Thyroid gland (tissue), 4 donors: ENCODE measurements at regions not wholly inside any gene's neighbourhood (a gene's known extent, or its start where the extent isn't known, plus 50 kb on each side); places are given as distances from the start of the nearest gene placed in this dataset.

ENCODE experiments used
- DNase-seq, 2 donors: peaks; one replicate each; pipeline ENCODE4 v3.0.0-alpha.2; 2019
- H3K27ac ChIP-seq, 3 donors: fragments of 200-600 bp; sonication (generic); 1 replicate in 2 of 3; 2 replicates in 1 of 3; pipeline ENCODE4 v1.5.1; 2016 to 2019; ENCODE audit warnings: mild to moderate bottlenecking in 1 of 3, moderate library complexity in 1 of 3
- H3K27me3 ChIP-seq: fragments of 200-600 bp; sonication (generic); one replicate; pipeline ENCODE4 v1.5.1; 2019
- H3K36me3 ChIP-seq, 2 donors: fragments of 200-600 bp; sonication (generic); one replicate each; pipeline ENCODE4 v1.5.1; 2016 to 2019
- H3K4me1 ChIP-seq, 2 donors: fragments of 200-600 bp; sonication (generic); one replicate each; pipeline ENCODE4 v1.5.1; 2017 to 2019
- H3K4me3 ChIP-seq, 3 donors: fragments of 200-600 bp; sonication (generic); replicated peaks in 1 of 3; 1 replicate in 2 of 3; 2 replicates in 1 of 3; pipeline ENCODE4 v1.5.1; 2016; ENCODE audit warnings: mild to moderate bottlenecking in 1 of 3
- H3K9me3 ChIP-seq: fragments of 200-600 bp; sonication (generic); one replicate; pipeline ENCODE4 v1.5.1; 2017
- CTCF ChIP-seq, 6 experiments: fragments of 200-600 bp in 3 of 6; fragments of 450-650 bp in 3 of 6; sonication (generic) in 3 of 6; IDR thresholded peaks; one replicate each; pipeline ENCODE4 v1.5.1; 2016 to 2019; ENCODE audit warnings: antibody characterized with exemption in 6 of 6, mild to moderate bottlenecking in 2 of 6, inconsistent platforms in 1 of 6, moderate library complexity in 1 of 6
- POLR2A ChIP-seq, 2 donors: fragments of 450-650 bp; IDR thresholded peaks; one replicate each; pipeline ENCODE4 v1.6.1; 2017; ENCODE audit warnings: antibody characterized with exemption in 2 of 2, mild to moderate bottlenecking in 2 of 2, moderate library complexity in 1 of 2
- WGBS, 2 donors: methylation state at CpG; one replicate each; pipeline ENCODE4 v1.1.5; 2017; 5-methylcytosine and 5-hydroxymethylcytosine counted together
- intact Hi-C: fragments of 100-400 bp; cut with DNase I; formaldehyde crosslinking; loops from one replicate; pipeline ENCODE4 v1.15.1; 2023

- no peaks in the 10 kb centered on the region for H3K36me3 ChIP-seq
- no peaks in the 10 kb centered on the region for H3K27me3 ChIP-seq
- TF ChIP-seq CTCF (IDR thresholded peaks at IDR 0.05) (no peak), POLR2A (IDR thresholded peaks at IDR 0.05) (no peak)
- no peak overlapping the region for H3K27ac ChIP-seq
- intact Hi-C loops, result no loop called here
- H3K9me3 ChIP-seq, result no peaks in the 10 kb centered on the region
- no peaks in the 10 kb centered on the region for H3K4me1 ChIP-seq
- no peak overlapping the region for H3K4me3 ChIP-seq
- no peak for DNase-seq
These were observed 592.6 kb upstream of the SOX9 start for GRCh38 chr17:71528210-71528609.

- Histone ChIP-seq H3K27me3 (no peaks in the 10 kb centered on the region), H3K4me3 (no peak overlapping the region), H3K9me3 (no peaks in the 10 kb centered on the region), H3K27ac (no peak overlapping the region), H3K4me1 (no peaks in the 10 kb centered on the region), H3K36me3 (no peaks in the 10 kb centered on the region)
- intact Hi-C loops, result no loop called here
- TF ChIP-seq CTCF (IDR thresholded peaks at IDR 0.05), result no peak
- no peak for TF ChIP-seq POLR2A (IDR thresholded peaks at IDR 0.05)
- WGBS, 2 donors, result 66 to 77% methylated on average over 2 of the region's 2 CpGs
- DNase-seq, result no peak
These were observed 590.6 kb upstream of the SOX9 start for GRCh38 chr17:71530248-71530647.

- Histone ChIP-seq H3K4me3 (no peak overlapping the region), H3K36me3 (no peaks in the 10 kb centered on the region), H3K9me3 (no peaks in the 10 kb centered on the region), H3K27ac (no peak overlapping the region), H3K27me3 (no peaks in the 10 kb centered on the region), H3K4me1 (no peaks in the 10 kb centered on the region)
- intact Hi-C loops, result no loop called here
- no peak for DNase-seq
- TF ChIP-seq CTCF (IDR thresholded peaks at IDR 0.05) (no peak), POLR2A (IDR thresholded peaks at IDR 0.05) (no peak)
- 82 to 93% methylated on average over 3 of the region's 3 CpGs for WGBS, 2 donors
These were observed 585.5 kb upstream of the SOX9 start for GRCh38 chr17:71535321-71535720.

- TF ChIP-seq POLR2A (IDR thresholded peaks at IDR 0.05), result no peak
- no peak for TF ChIP-seq CTCF (IDR thresholded peaks at IDR 0.05)
- H3K9me3 ChIP-seq, result no peaks in the 10 kb centered on the region
- WGBS, 2 donors, result 90 to 94% methylated on average over 2 of the region's 2 CpGs
These were observed 574.4 kb upstream of the SOX9 start for GRCh38 chr17:71546419-71546818.

GRCh38 chr17:71547904-71548303, 572.9 kb upstream of the SOX9 start:
- H3K9me3 ChIP-seq, result no peaks in the 10 kb centered on the region
- DNase-seq, result no peak
- H3K36me3 ChIP-seq, result no peaks in the 10 kb centered on the region
- intact Hi-C loops, result no loop called here
- TF ChIP-seq POLR2A (IDR thresholded peaks at IDR 0.05), result no peak
- no peak for TF ChIP-seq CTCF (IDR thresholded peaks at IDR 0.05)
- no peaks in the 10 kb centered on the region for H3K4me1 ChIP-seq
- H3K27ac ChIP-seq, result no peak overlapping the region
- H3K4me3 ChIP-seq, result no peak overlapping the region
- no peaks in the 10 kb centered on the region for H3K27me3 ChIP-seq

More at GRCh38 chr17:71546419-71546818, 574.4 kb upstream of the SOX9 start:
- DNase-seq, result no peak
- H3K27me3 ChIP-seq, result no peaks in the 10 kb centered on the region
- intact Hi-C loops, result no loop called here
- no peaks in the 10 kb centered on the region for H3K4me1 ChIP-seq
- H3K4me3 ChIP-seq, result no peak overlapping the region
- H3K36me3 ChIP-seq, result no peaks in the 10 kb centered on the region
- H3K27ac ChIP-seq, result no peak overlapping the region
